ENCODE measurements at regions not wholly inside any gene's neighbourhood (a gene's known extent, or its start where the extent isn't known, plus 50 kb on each side); places are given as distances from the start of the nearest gene placed in this dataset.

- TF ChIP-seq CTCF (IDR thresholded peaks at IDR 0.05) (no peak), POLR2A (IDR thresholded peaks at IDR 0.05) (no peak)
Observed at GRCh38 chr2:4964579-4964978, 727.6 kb upstream of the SOX11 start.

Data from lower leg skin (tissue), 3 donors.